ENCODE measurements at regions not wholly inside any gene's neighbourhood (a gene's known extent, or its start where the extent isn't known, plus 50 kb on each side); places are given as distances from the start of the nearest gene placed in this dataset.

DNA sequence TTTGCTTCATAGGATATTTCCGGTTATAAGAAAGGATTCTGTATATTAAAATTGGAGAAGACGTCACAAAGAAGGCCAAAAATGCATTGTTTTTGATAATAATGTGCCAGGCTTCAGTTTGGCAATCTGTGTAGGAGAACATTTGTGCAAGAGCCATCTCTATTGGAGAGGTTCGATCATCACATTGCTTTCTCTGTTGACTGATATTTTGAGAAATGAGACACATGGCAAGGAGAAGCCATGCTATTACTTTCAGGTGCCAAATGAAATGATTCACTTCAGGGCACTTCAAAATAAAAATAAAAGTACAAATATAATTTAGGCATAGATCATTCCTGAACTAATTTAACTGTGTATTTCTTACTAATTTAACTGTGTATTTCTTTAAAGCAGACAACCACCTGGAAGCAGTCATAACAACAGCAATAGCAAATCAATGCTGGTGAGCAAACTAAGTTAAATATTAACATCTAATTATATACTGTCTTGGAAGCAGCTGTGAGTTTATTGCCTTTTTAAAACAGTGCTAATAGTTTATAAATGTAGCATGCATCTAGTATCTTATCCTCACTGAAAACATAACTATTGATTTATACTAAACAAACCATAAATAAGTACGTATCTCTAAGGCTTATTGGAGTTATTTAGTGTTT lies 50.2 kb upstream of the CHST9 start:
- ATAC-seq, result no peak
- Mint-ChIP-seq H3K27ac (no peak overlapping the region), H3K4me3 (no peak overlapping the region), H3K27me3 (no peaks in the 10 kb centered on the region), H3K9me3 (peaks cover 12 to 14% of the 10 kb centered on the region in 2 donors), H3K4me1 (no peaks in the 10 kb centered on the region)
- no peak for DNase-seq
